Neural progenitor cell (in vitro differentiated cells): ENCODE measurements at regions not wholly inside any gene's neighbourhood (a gene's known extent, or its start where the extent isn't known, plus 50 kb on each side); places are given as distances from the start of the nearest gene placed in this dataset.

Experiments
- DNase-seq: peaks from one replicate; pipeline ENCODE4 v3.0.0-alpha.2; 2016; ENCODE audit warnings: low spot score
- H2AFZ ChIP-seq: fragments of 200-600 bp; sonication (generic); replicated peaks from 2 replicates; pipeline ENCODE4 v1.6.1; 2016; ENCODE audit warnings: antibody characterized with exemption
- H3F3A ChIP-seq: fragments of 200-600 bp; sonication (generic); 2 replicates; pipeline ENCODE4 v1.6.1; 2016; ENCODE audit warnings: antibody characterized with exemption, low read depth
- H3K27ac ChIP-seq: fragments of 200-600 bp; sonication (generic); 2 replicates; pipeline ENCODE4 v1.5.1; 2016; ENCODE audit warnings: mild to moderate bottlenecking
- H3K27me3 ChIP-seq: fragments of 200-600 bp; sonication (generic); 2 replicates; pipeline ENCODE4 v1.6.1; 2016; ENCODE audit warnings: mild to moderate bottlenecking, moderate library complexity
- H3K36me3 ChIP-seq: fragments of 200-600 bp; sonication (generic); 2 replicates; pipeline ENCODE4 v1.5.1; 2016
- H3K4me1 ChIP-seq: fragments of 200-600 bp; sonication (generic); 2 replicates; pipeline ENCODE4 v1.6.1; 2016; ENCODE audit warnings: mixed run types
- H3K4me2 ChIP-seq: fragments of 200-600 bp; sonication (generic); 2 replicates; pipeline ENCODE4 v1.6.1; 2016
- H3K4me3 ChIP-seq: fragments of 200-600 bp; sonication (generic); 2 replicates; pipeline ENCODE4 v1.5.1; 2016
- H3K79me2 ChIP-seq: fragments of 200-600 bp; sonication (generic); 2 replicates; pipeline ENCODE4 v1.6.1; 2016; ENCODE audit warnings: low read depth
- H3K9ac ChIP-seq: fragments of 200-600 bp; sonication (generic); 2 replicates; pipeline ENCODE4 v1.6.1; 2016
- H3K9me3 ChIP-seq: fragments of 200-600 bp; sonication (generic); 2 replicates; pipeline ENCODE4 v1.5.1; 2016; ENCODE audit warnings: low read depth
- H4K20me1 ChIP-seq: fragments of 200-600 bp; sonication (generic); 2 replicates; pipeline ENCODE4 v1.6.1; 2016; ENCODE audit warnings: low read depth
- H3K27ac Mint-ChIP-seq: 3 replicates; pipeline ENCODE4 v1.8.0; 2021; ENCODE audit warnings: mixed read lengths
- H3K27me3 Mint-ChIP-seq: 2 replicates; pipeline ENCODE4 v1.8.0; 2022; ENCODE audit warnings: low read depth, mild to moderate bottlenecking, inconsistent platforms, moderate library complexity, mixed read lengths; ENCODE audit not compliant: insufficient read depth
- H3K36me3 Mint-ChIP-seq: 3 replicates; pipeline ENCODE4 v1.8.0; 2021; ENCODE audit warnings: mixed read lengths
- H3K4me1 Mint-ChIP-seq: 3 replicates; pipeline ENCODE4 v1.8.0; 2021; ENCODE audit warnings: mixed read lengths
- H3K4me3 Mint-ChIP-seq: 3 replicates; pipeline ENCODE4 v1.8.0; 2021; ENCODE audit warnings: mild to moderate bottlenecking, moderate library complexity, mixed read lengths
- H3K9me3 Mint-ChIP-seq: 3 replicates; pipeline ENCODE4 v1.8.0; 2020; ENCODE audit warnings: mixed read lengths
- CTCF ChIP-seq: fragments of 200-600 bp; sonication (generic); IDR thresholded peaks from 2 replicates; pipeline ENCODE4 v1.5.1; 2017; ENCODE audit warnings: antibody characterized with exemption, mild to moderate bottlenecking
- EZH2 ChIP-seq: fragments of 200-600 bp; sonication (generic); IDR thresholded peaks from 2 replicates; pipeline ENCODE4 v1.6.1; 2017; ENCODE audit warnings: antibody characterized with exemption, mild to moderate bottlenecking, moderate library complexity
- EZH2phosphoT487 ChIP-seq: fragments of 200-600 bp; sonication (generic); IDR thresholded peaks from 2 replicates; pipeline ENCODE4 v1.6.1; 2017; ENCODE audit warnings: antibody characterized with exemption

GRCh38 chr14:82146846-82147245, 613.2 kb upstream of the SEL1L start:
- Mint-ChIP-seq H3K27ac (no peak overlapping the region), H3K36me3 (no peaks in the 10 kb centered on the region), H3K27me3 (peaks cover 3% of the 10 kb centered on the region), H3K4me3 (no peak overlapping the region), H3K9me3 (no peaks in the 10 kb centered on the region), H3K4me1 (no peaks in the 10 kb centered on the region)
- Histone ChIP-seq H3K4me1 (no peaks in the 10 kb centered on the region), H3K79me2 (no peaks in the 10 kb centered on the region), H4K20me1 (no peaks in the 10 kb centered on the region), H2AFZ (no peak overlapping the region), H3K4me3 (no peak overlapping the region), H3K27ac (no peak overlapping the region), H3K27me3 (no peaks in the 10 kb centered on the region), H3K4me2 (no peak overlapping the region), H3F3A (no peaks in the 10 kb centered on the region), H3K9me3 (no peaks in the 10 kb centered on the region), H3K9ac (no peak overlapping the region), H3K36me3 (no peaks in the 10 kb centered on the region)
- no peak for DNase-seq
- TF ChIP-seq EZH2phosphoT487 (no peak), EZH2 (no peak), CTCF (no peak)

- Histone ChIP-seq H3K79me2 (no peaks in the 10 kb centered on the region), H3K4me1 (no peaks in the 10 kb centered on the region), H3K9me3 (no peaks in the 10 kb centered on the region), H3K9ac (no peak overlapping the region), H3K36me3 (no peaks in the 10 kb centered on the region), H3F3A (no peaks in the 10 kb centered on the region), H2AFZ (no peak overlapping the region), H3K4me2 (no peak overlapping the region), H3K4me3 (no peak overlapping the region), H4K20me1 (no peaks in the 10 kb centered on the region), H3K27ac (no peak overlapping the region), H3K27me3 (no peaks in the 10 kb centered on the region)
- H3K4me1 Mint-ChIP-seq, result peaks cover 2% of the 10 kb centered on the region
- no peaks in the 10 kb centered on the region for H3K27me3 Mint-ChIP-seq
- H3K4me3 Mint-ChIP-seq, result no peak overlapping the region
- no peaks in the 10 kb centered on the region for H3K36me3 Mint-ChIP-seq
- DNase-seq, result no peak
- H3K9me3 Mint-ChIP-seq, result no peaks in the 10 kb centered on the region
- TF ChIP-seq EZH2, result no peak
- no peak for TF ChIP-seq CTCF
- TF ChIP-seq EZH2phosphoT487, result no peak
- H3K27ac Mint-ChIP-seq, result no peak overlapping the region
These were observed 620.0 kb upstream of the SEL1L start for GRCh38 chr14:82153689-82154088.

- no peak for DNase-seq
- peaks cover 14% of the 10 kb centered on the region for H3K9me3 ChIP-seq
- Mint-ChIP-seq H3K36me3 (no peaks in the 10 kb centered on the region), H3K4me3 (no peak overlapping the region), H3K27ac (no peak overlapping the region), H3K27me3 (no peaks in the 10 kb centered on the region), H3K4me1 (no peaks in the 10 kb centered on the region), H3K9me3 (peaks cover 11% of the 10 kb centered on the region)
- no peaks in the 10 kb centered on the region for H3K79me2 ChIP-seq
- H2AFZ ChIP-seq, result no peak overlapping the region
- no peak overlapping the region for H3K4me2 ChIP-seq
- no peak overlapping the region for H3K9ac ChIP-seq
- no peaks in the 10 kb centered on the region for H4K20me1 ChIP-seq
- no peak overlapping the region for H3K4me3 ChIP-seq
- no peaks in the 10 kb centered on the region for H3K4me1 ChIP-seq
- H3K27ac ChIP-seq, result no peak overlapping the region
- TF ChIP-seq CTCF (no peak), EZH2 (no peak), EZH2phosphoT487 (no peak)
- no peaks in the 10 kb centered on the region for H3F3A ChIP-seq
- no peaks in the 10 kb centered on the region for H3K36me3 ChIP-seq
- no peaks in the 10 kb centered on the region for H3K27me3 ChIP-seq
These were observed 626.0 kb upstream of the SEL1L start for GRCh38 chr14:82159624-82160023.

- no peaks in the 10 kb centered on the region for H3K9me3 ChIP-seq
- DNase-seq, result no peak
- H3K4me1 ChIP-seq, result peaks cover 9% of the 10 kb centered on the region
- H3K27me3 ChIP-seq, result no peaks in the 10 kb centered on the region
- no peaks in the 10 kb centered on the region for H4K20me1 ChIP-seq
- no peaks in the 10 kb centered on the region for H3F3A ChIP-seq
- peaks cover 2% of the 10 kb centered on the region for H3K4me1 Mint-ChIP-seq
- no peaks in the 10 kb centered on the region for H3K27me3 Mint-ChIP-seq
- no peaks in the 10 kb centered on the region for H3K79me2 ChIP-seq
- H3K4me3 ChIP-seq, result no peak overlapping the region
- TF ChIP-seq CTCF (no peak), EZH2 (no peak), EZH2phosphoT487 (no peak)
- no peak overlapping the region for H3K4me3 Mint-ChIP-seq
- no peaks in the 10 kb centered on the region for H3K9me3 Mint-ChIP-seq
- H3K27ac Mint-ChIP-seq, result no peak overlapping the region
- no peaks in the 10 kb centered on the region for H3K36me3 Mint-ChIP-seq
- no peaks in the 10 kb centered on the region for H3K36me3 ChIP-seq
- no peak overlapping the region for H3K27ac ChIP-seq
- no peak overlapping the region for H2AFZ ChIP-seq
- no peak overlapping the region for H3K9ac ChIP-seq
- H3K4me2 ChIP-seq, result no peak overlapping the region
These were observed 646.5 kb upstream of the SEL1L start for GRCh38 chr14:82180139-82180538.
